ENCODE measurements at regions not wholly inside any gene's neighbourhood (a gene's known extent, or its start where the extent isn't known, plus 50 kb on each side); places are given as distances from the start of the nearest gene placed in this dataset.

- H3K27ac Mint-ChIP-seq: no peak overlapping the region
Measured at GRCh38 chr18:30386624-30387023, 655.9 kb downstream of the DSC3 start.

DNA sequence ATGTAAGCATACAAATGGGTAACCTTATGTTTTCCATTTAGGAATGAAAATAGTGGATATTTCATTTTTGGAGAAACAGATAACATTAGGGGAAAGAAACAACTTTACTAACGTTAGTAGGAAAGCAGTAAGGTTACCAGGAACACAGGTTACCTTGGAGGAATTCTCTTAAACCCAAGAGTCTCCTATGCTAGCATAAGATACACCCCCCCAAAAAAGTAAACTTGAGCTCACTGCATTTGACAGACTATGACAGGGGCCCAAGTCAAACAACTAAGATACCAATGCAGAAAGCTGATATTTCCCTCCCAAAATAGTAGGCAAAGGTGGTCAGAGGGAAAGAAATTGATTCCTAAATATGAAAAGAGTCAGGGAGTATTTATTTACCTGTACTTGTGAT lies 656.9 kb downstream of the DSC3 start:
- Mint-ChIP-seq H3K27me3 (ENCODE audit: insufficient read depth) (no peaks in the 10 kb centered on the region), H3K36me3 (ENCODE audit: low read depth) (no peaks in the 10 kb centered on the region; the same call in 1 of the 2 replicates), H3K4me3 (no peak overlapping the region), H3K4me1 (ENCODE audit: low read depth) (no peaks in the 10 kb centered on the region), H3K9me3 (peaks cover 49% of the 10 kb centered on the region), H3K27ac (no peak overlapping the region)
- no peak for TF ChIP-seq CTCF (IDR thresholded peaks at IDR 0.05)
- DNase-seq: no peak

More at GRCh38 chr18:30386624-30387023, 655.9 kb downstream of the DSC3 start:
- H3K4me3 Mint-ChIP-seq: no peak overlapping the region
- no peak for DNase-seq
- H3K27me3 Mint-ChIP-seq (ENCODE audit: insufficient read depth): no peaks in the 10 kb centered on the region; the same call in 1 of the 2 replicates
- no peaks in the 10 kb centered on the region for H3K4me1 Mint-ChIP-seq (ENCODE audit: low read depth)
- no peak for TF ChIP-seq CTCF (IDR thresholded peaks at IDR 0.05)
- peaks cover 43% of the 10 kb centered on the region for H3K9me3 Mint-ChIP-seq
- H3K36me3 Mint-ChIP-seq (ENCODE audit: low read depth): no peaks in the 10 kb centered on the region; the same call in 1 of the 2 replicates

GRCh38 chr18:30381826-30382225 lies 660.7 kb downstream of the DSC3 start:
- peaks cover 49% of the 10 kb centered on the region for H3K9me3 Mint-ChIP-seq
- H3K36me3 Mint-ChIP-seq (ENCODE audit: low read depth): no peaks in the 10 kb centered on the region; the same call in 1 of the 2 replicates
- DNase-seq: no peak
- no peak for TF ChIP-seq CTCF (IDR thresholded peaks at IDR 0.05)
- no peak overlapping the region for H3K4me3 Mint-ChIP-seq
- no peaks in the 10 kb centered on the region for H3K4me1 Mint-ChIP-seq (ENCODE audit: low read depth)
- peaks cover 2% of the 10 kb centered on the region; the same call in 1 of the 2 replicates for H3K27me3 Mint-ChIP-seq (ENCODE audit: insufficient read depth)
- H3K27ac Mint-ChIP-seq: no peak overlapping the region

- Mint-ChIP-seq H3K9me3 (peaks cover 48% of the 10 kb centered on the region), H3K4me3 (no peak overlapping the region), H3K27ac (no peak overlapping the region), H3K27me3 (ENCODE audit: insufficient read depth) (peaks cover 2% of the 10 kb centered on the region; the same call in 1 of the 2 replicates), H3K36me3 (ENCODE audit: low read depth) (no peaks in the 10 kb centered on the region), H3K4me1 (ENCODE audit: low read depth) (no peaks in the 10 kb centered on the region)
- no peak for DNase-seq
- no peak for TF ChIP-seq CTCF (IDR thresholded peaks at IDR 0.05)
Measured at GRCh38 chr18:30378097-30378496, 664.4 kb downstream of the DSC3 start.

DNA sequence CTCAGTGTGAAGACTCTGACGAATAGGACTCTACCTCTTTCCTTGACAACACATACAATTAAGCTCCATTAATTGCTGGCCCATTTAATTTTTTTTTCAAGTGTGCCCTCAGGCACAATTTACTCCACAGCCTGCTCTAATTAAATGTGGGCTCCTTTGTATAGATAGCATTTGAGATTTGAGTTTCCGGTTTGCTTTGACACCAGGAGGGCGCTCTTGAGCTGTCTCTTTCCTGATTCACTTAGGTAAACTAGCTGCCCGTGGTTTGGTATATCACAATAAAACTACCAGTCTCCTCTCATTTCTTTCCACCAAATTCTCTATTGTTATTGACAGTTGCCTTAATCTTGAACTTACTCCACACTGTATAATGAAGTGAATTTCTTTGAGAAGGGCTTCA lies 666.0 kb downstream of the DSC3 start:
- Mint-ChIP-seq H3K36me3 (ENCODE audit: low read depth) (no peaks in the 10 kb centered on the region), H3K27me3 (ENCODE audit: insufficient read depth) (peaks cover 2% of the 10 kb centered on the region; the same call in 1 of the 2 replicates), H3K4me1 (ENCODE audit: low read depth) (no peaks in the 10 kb centered on the region), H3K4me3 (no peak overlapping the region), H3K9me3 (peaks cover 34% of the 10 kb centered on the region), H3K27ac (no peak overlapping the region)
- no peak for TF ChIP-seq CTCF (IDR thresholded peaks at IDR 0.05)
- no peak for DNase-seq

All from HFFc6 (cell line).